NOMO-1 treated with DMSO at 0.1 percent for 48 hours (cell line): ENCODE measurements at regions not wholly inside any gene's neighbourhood (a gene's known extent, or its start where the extent isn't known, plus 50 kb on each side); places are given as distances from the start of the nearest gene placed in this dataset.
"Not testable (repeated sequence)": the region's sequence is repeated elsewhere in the genome, so short reads cannot be mapped to it uniquely, and the experiment has no call there.

Experiments
- DNase-seq: peaks from one replicate; lab custom pipeline; 2025; ENCODE audit not compliant: unreplicated experiment; lab: John Stamatoyannopoulos, UW

- not testable (repeated sequence) for DNase-seq
Measured at GRCh38 chr12:131311279-131311722, 357.6 kb downstream of the ADGRD1 start.

GRCh38 chr12:131311764-131312163 lies 358.1 kb downstream of the ADGRD1 start:
- DNase-seq = no peak

DNA sequence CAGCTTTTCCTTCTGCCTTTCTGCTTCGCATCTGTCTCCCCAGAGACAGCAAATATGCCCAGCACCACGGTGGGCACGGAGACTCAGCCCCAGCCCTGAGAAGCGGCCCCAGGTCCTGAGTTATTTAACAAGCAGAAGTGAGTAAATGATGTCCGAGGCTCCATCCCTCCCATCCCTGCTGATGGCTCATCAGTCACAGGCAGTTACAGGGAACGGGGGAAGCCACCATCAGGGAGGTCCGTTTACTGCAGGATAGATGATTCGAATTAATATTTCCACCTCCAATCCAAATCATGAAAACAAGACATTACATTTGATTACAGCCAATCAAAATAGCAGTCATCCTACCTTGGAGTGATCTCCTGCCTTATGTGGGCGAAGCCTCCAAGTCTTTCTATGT lies 358.7 kb downstream of the ADGRD1 start:
- DNase-seq = not testable (repeated sequence)

- no peak for DNase-seq
Measured at GRCh38 chr12:131312793-131313545, 359.3 kb downstream of the ADGRD1 start.

- DNase-seq = no peak
Measured at GRCh38 chr12:131313635-131314034, 359.9 kb downstream of the ADGRD1 start.

- DNase-seq = no peak
Measured at GRCh38 chr12:131314524-131315090, 360.9 kb downstream of the ADGRD1 start.

DNA sequence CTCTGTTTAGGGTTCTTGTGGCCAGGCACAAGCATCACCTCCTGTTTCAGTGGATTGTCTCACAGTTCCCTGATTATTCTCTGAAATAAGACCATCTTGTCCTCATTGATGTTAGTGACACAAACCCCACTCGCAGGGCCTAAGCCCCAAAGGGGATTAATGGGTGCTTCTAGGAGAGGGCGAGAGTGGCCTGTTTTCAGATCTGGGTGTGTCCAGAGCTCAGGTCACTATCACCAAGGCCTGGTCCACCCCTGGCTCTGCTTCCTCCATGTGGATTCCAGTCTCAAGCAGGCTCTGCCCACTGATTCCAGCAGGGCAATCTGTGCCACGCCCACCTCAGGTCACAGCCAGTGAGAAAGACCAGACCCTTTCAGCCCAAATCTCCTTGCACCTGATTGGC lies 361.9 kb downstream of the ADGRD1 start:
- no peak for DNase-seq

DNA sequence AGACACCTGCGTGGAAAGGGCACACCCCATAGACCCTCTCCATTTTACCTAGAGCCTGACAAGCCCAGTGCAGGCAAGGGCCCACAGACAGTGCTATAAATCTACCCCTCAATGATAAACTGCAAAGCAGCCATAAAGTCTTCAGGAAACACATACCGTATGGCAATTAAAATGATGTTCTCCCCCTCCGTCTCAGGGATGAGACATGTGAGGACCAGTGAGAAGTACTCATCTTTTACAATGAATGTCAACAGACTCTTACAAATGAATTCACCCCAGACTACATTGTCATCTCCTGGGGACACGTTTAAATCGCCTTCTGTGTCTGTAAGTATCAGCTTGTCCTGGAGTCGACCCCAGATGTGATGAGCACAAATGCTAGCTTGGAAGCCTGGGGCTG lies 362.7 kb downstream of the ADGRD1 start:
- DNase-seq = no peak

DNA sequence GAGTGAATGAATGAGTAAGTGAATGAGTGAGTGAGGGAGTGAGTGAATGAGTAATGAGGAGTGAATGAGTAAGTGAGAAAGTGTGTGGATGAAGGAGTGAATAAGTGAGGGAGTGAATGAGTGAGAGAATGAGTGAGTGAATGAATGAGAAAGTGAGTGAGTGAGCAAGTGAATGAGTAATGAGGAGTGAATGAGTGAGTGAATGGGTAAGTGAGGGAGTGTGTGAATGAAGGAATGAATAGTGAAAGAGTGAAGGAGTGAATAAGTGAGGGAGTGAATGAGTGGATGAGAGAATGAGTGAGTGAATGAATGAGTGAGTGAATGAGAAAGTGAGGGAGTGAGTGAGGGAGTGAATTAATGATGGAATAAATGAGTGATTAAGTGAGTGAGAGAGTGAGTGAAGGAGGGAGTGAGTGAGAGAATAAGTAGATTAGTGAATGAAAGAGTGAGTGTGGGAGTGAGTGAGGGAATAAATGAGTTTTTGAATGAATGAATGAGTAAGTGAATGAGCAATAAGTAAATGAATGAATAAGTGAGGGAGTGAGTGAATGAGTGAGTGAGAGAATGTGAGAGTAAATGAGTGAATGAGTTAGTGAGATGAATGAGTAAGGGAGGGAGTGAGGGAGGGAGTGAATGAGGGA lies 364.5 kb downstream of the ADGRD1 start:
- no peak for DNase-seq

DNA sequence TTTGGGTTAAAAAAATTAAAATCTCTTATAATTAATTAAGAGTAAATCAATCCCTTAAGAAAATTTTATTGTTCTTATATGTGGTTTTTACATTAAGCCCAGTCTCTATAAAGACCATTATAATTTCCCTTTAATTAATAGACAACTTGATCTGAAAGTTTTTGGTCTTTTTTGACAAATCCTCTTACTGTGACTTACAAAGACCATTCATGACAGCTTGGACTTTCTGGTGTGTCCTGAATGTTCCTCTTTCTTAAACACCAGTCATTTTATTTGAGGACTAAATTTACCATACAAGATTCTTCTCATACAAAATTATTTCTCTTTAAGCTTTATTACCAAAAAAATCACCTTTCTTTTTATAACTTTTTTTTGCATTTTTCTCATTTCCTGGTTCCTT lies 368.3 kb downstream of the ADGRD1 start:
- DNase-seq = no peak

- DNase-seq = not testable (repeated sequence)
Measured at GRCh38 chr12:131322460-131322859, 368.8 kb downstream of the ADGRD1 start.

DNA sequence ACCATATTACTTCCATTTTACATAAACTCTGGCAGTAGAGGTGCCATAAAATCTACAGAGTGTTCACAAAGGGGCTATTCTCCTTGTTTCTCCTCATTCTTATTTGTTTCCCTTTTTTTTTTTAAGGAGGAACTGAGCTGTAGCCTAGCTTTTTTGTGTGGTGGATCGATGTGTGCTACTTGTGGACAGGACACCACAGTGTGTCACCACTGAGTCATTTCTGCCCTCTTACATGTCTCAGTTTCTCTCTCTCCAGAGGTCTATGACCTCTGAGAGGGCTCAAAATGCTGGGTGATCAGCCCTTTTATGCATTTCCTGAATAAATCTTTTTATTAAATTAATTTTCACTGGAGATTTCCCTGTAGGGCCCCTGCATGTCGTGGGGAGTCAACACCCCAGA lies 370.2 kb downstream of the ADGRD1 start:
- no peak for DNase-seq

DNA sequence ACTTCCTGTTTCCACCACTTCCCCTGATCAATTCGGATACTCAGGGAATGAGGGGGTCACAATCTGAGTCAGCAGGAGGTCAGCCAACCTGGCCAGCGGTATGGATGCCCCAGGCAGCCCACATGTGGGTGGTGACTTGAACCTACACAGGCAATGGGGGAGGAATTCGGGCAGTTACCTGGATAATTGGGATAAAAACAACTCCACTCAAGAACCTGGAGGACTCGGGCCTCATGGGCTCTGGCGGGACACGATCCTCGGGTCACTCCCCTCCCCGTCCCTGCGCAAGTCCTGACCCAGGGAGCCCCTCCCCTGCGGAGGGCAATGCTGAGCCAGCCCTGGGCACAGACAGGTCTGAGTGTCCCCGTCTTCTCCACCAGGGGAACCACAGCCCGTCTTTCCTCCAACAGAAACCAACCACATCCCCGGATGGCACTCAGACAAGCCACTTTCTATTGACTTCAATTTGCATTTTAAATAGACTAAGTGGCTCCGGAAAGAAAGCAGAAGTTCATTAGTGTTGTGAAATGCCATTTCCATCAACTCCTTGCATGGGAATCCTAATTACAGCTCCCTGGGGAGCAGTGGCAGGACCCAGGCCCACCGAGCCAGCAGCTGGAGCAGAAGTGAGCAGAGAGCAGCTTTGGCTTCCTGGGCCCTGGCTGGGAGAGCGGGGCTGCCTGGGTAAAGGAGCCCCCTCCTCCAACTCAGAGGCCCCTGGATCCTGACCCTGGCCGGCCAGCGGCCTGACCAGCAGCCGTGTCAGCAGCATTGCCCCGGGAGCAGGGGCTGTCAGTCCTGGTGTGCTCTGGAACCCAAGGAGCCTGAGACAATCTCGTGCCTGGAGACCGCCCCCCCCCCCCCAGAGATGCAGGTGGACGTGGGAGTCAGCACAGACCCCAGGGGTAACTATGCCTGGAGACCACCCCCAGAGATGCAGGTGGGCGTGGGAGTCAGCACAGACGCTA lies 374.1 kb downstream of the ADGRD1 start:
- DNase-seq = peak; percentile 87

DNA sequence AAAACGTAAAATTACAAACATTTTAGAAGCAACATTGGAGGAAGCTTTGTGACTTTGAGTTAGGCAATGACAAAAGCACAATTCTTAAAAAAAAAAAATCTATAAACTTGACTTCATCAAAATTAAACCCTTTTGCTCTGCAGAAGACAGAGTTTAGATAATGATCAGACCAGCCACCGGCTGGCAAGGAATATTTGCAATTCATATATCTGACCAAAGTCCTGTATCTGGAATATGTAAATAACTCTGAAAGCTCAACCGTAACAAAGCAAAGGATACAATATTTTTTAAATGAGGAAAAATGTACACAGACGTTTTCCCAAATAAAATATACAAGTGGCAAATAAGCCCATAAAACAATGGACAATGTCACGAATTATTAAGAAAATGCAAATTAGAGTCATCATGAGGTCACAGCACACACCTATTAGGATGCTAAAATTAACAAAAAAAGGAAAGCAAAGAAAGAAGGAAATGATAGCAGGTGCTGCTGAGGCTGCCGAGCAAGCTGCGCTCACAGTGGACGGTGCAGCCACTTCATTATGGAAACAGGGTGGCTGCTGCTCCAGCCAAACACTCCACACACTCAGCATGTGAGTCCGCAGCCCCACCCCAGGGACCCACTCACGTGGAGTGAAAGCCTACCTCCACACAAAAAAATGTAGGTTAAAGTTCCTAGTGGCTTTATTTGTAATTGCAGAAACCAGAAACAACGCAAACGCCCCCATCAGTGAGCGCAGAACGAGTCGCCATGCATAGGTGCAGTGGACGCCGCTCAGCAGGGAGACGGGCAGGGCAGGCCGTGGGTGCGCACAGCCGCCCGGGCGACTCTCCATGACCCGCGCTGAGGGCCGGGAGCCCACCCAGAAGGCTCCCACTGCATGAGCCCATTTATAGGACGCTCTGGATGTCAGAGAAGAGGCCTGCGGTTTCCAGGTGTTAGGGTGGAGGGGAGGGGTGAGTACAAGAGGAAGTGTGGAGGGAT lies 375.4 kb downstream of the ADGRD1 start:
- not testable (repeated sequence) for DNase-seq

- DNase-seq = no peak
Measured at GRCh38 chr12:131330106-131330815, 376.6 kb downstream of the ADGRD1 start.

DNA sequence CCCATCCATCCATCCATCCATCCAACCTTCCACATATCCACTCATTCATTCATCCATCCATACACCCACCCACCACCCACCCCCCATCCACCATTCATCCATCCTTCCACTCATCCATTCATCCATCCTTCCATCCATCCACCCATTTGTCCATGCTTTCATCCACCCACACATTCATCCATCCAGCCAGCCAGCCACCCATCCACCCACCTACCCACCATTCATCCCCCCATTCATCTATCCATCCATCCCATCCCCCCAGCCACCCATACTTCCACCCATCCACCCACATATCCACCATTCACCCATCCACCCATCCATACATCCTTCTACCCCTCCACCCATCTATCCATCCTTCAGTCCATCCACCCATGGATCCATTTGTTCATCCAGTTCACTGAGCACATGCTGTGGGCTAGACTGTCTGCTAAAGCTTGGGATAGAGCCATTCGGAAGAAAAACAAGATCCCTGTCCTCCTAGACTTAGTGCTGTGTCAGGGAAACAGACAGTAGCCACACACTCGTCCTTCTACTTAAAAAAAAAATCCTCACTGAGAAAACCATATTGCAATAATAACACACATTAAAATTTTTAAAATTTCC lies 377.5 kb downstream of the ADGRD1 start:
- no peak for DNase-seq

GRCh38 chr12:131332224-131332623 lies 378.5 kb downstream of the ADGRD1 start:
- no peak for DNase-seq

DNA sequence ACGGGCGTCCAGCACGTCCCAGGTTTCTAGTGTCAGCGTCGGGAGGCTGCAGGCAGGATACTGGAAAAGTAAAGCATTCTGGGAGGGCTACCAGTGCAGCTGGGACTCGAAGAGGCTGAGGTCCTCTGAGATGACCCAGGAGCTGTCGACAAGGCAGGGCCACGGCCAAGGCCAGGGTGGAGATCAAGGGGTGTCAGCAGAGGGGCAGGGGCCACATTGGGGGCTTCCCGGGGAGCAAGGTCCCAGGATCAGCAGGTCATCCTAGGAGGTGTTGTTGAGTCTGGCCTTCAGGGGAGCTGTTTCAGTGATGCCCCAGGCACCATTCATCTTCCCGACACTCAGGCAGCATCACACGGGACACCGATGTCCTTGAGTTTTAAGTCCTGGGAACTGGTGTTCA lies 377.8 kb upstream of the SFSWAP start:
- DNase-seq = no peak
